Keratinocyte (primary cell): ENCODE measurements at regions not wholly inside any gene's neighbourhood (a gene's known extent, or its start where the extent isn't known, plus 50 kb on each side); places are given as distances from the start of the nearest gene placed in this dataset.

Source experiments
- DNase-seq: peaks from one replicate; pipeline ENCODE4 v3.0.0-alpha.2; 2011; ENCODE audit warnings: low read depth, missing footprints, low spot score
- FAIRE-seq: peaks from 2 replicates; lab custom pipeline; 2011; peaks lifted over from hg19 to GRCh38; lab: Jason Lieb, UNC
- H2AFZ ChIP-seq: 2 replicates; pipeline ENCODE4 v1.6.0; 2012; ENCODE audit warnings: low read length, control low read depth, inconsistent platforms; ENCODE audit not compliant: control insufficient read depth
- H3K27ac ChIP-seq: 2 replicates; pipeline ENCODE4 v1.5.1; 2011; ENCODE audit warnings: low read length; ENCODE audit not compliant: control insufficient read depth, insufficient read depth
- H3K27me3 ChIP-seq: 3 replicates; pipeline ENCODE4 v1.6.0; 2011; ENCODE audit warnings: low read length; ENCODE audit not compliant: control insufficient read depth, insufficient read depth; ENCODE audit errors: extremely low read depth
- H3K36me3 ChIP-seq, 2 experiments: 2 replicates in 1 of 2; 3 replicates in 1 of 2; pipeline ENCODE4 v1.5.1; 2011; ENCODE audit warnings: low read length in 2 of 2, mild to moderate bottlenecking in 1 of 2; ENCODE audit not compliant: control insufficient read depth in 2 of 2, insufficient read depth in 2 of 2; ENCODE audit errors: extremely low read depth in 1 of 2
- H3K4me1 ChIP-seq: 3 replicates; pipeline ENCODE4 v1.5.1; 2011; ENCODE audit warnings: low read length; ENCODE audit not compliant: control insufficient read depth, insufficient read depth; ENCODE audit errors: extremely low read depth
- H3K4me2 ChIP-seq: 3 replicates; pipeline ENCODE4 v1.6.0; 2011; ENCODE audit warnings: low read depth, low read length; ENCODE audit not compliant: control insufficient read depth, insufficient read depth; ENCODE audit errors: extremely low read depth
- H3K4me3 ChIP-seq, 3 experiments: fragments of 200-600 bp in 1 of 3; sonication (generic) in 1 of 3; 2 replicates in 2 of 3; 3 replicates in 1 of 3; pipeline ENCODE4 v1.5.1; 2011 to 2016; ENCODE audit warnings: low read length in 3 of 3, mild to moderate bottlenecking in 3 of 3, control low read depth in 2 of 3, inconsistent platforms in 1 of 3, low read depth in 1 of 3, mixed read lengths in 1 of 3, mixed run types in 1 of 3, moderate library complexity in 1 of 3; ENCODE audit not compliant: control insufficient read depth in 2 of 3, insufficient read depth in 2 of 3; ENCODE audit errors: extremely low read depth in 1 of 3
- H3K79me2 ChIP-seq: 2 replicates; pipeline ENCODE4 v1.6.0; 2012; ENCODE audit warnings: low read length; ENCODE audit not compliant: control insufficient read depth, insufficient read depth
- H3K9ac ChIP-seq: 3 replicates; pipeline ENCODE4 v1.6.0; 2011; ENCODE audit warnings: low read length; ENCODE audit not compliant: control insufficient read depth, insufficient read depth; ENCODE audit errors: extremely low read depth
- H3K9me1 ChIP-seq: 3 replicates; pipeline ENCODE4 v1.6.0; 2011; ENCODE audit warnings: low read length; ENCODE audit not compliant: control insufficient read depth, insufficient read depth; ENCODE audit errors: extremely low read depth
- H3K9me3 ChIP-seq: 2 replicates; pipeline ENCODE4 v1.5.1; 2012; ENCODE audit warnings: low read depth, low read length; ENCODE audit not compliant: control insufficient read depth
- H4K20me1 ChIP-seq: 3 replicates; pipeline ENCODE4 v1.6.0; 2011; ENCODE audit warnings: low read length; ENCODE audit not compliant: control insufficient read depth, insufficient read depth; ENCODE audit errors: extremely low read depth
- EZH2 ChIP-seq: IDR thresholded peaks from one replicate; pipeline ENCODE4 v1.6.1; 2012; ENCODE audit warnings: inconsistent platforms, mild to moderate bottlenecking, low read length, moderate library complexity
- dilution Hi-C: fragments of 300-500 bp; cut with MboI; formaldehyde crosslinking; loops from one replicate; pipeline ENCODE4 v1.7.0; 2020; ENCODE audit warnings: low sequenced_read_pairs; ENCODE audit not compliant: extremely low pct_ligation_motif_present
- TF ChIP-seq, protein P1 (sequence below), 3 experiments: IDR thresholded peaks in 1 of 3; conservative IDR thresholded peaks in 1 of 3; optimal IDR thresholded peaks in 1 of 3; 2 replicates in 2 of 3; 3 replicates in 1 of 3; pipeline versions ENCODE3 to v1.5.1; 2011; ENCODE audit warnings: low read length in 3 of 3, mild to moderate bottlenecking in 3 of 3, moderate library complexity in 2 of 3, control low read depth in 1 of 3, inconsistent platforms in 1 of 3; ENCODE audit not compliant: insufficient read depth in 2 of 3; ENCODE audit errors: extremely low read depth in 1 of 3

DNA sequence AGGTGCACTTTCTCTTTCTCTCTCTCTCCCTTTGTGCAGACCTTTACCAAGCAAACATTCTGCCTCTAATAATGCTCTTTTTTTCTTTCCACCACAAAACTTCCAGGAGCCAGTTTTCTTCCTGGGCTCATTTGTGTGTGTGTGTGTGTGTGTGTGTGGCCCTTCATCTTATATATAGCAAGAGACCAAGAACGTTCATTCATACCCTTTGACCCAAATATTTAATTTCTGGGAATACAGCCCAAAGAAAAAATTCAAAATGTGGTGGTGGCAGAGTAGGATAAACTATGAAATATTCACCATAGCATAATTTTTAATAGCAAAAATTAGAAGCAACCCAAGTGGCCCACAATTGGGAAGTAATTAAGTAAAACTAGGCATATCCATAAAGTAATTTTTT, 398.9 kb downstream of the IGSF11 start:
- Histone ChIP-seq H3K27ac (no peak overlapping the region), H3K4me2 (no peak overlapping the region), H3K9me3 (no peaks in the 10 kb centered on the region), H4K20me1 (no peaks in the 10 kb centered on the region), H3K9ac (no peak overlapping the region), H2AFZ (no peak overlapping the region), H3K27me3 (no peaks in the 10 kb centered on the region), H3K36me3 (no peaks in the 10 kb centered on the region), H3K79me2 (no peaks in the 10 kb centered on the region), H3K4me3 (no peak overlapping the region), H3K9me1 (no peaks in the 10 kb centered on the region), H3K4me1 (no peaks in the 10 kb centered on the region)
- no peak for TF ChIP-seq EZH2
- TF ChIP-seq, protein P1, sequence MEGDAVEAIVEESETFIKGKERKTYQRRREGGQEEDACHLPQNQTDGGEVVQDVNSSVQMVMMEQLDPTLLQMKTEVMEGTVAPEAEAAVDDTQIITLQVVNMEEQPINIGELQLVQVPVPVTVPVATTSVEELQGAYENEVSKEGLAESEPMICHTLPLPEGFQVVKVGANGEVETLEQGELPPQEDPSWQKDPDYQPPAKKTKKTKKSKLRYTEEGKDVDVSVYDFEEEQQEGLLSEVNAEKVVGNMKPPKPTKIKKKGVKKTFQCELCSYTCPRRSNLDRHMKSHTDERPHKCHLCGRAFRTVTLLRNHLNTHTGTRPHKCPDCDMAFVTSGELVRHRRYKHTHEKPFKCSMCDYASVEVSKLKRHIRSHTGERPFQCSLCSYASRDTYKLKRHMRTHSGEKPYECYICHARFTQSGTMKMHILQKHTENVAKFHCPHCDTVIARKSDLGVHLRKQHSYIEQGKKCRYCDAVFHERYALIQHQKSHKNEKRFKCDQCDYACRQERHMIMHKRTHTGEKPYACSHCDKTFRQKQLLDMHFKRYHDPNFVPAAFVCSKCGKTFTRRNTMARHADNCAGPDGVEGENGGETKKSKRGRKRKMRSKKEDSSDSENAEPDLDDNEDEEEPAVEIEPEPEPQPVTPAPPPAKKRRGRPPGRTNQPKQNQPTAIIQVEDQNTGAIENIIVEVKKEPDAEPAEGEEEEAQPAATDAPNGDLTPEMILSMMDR (optimal IDR thresholded peaks at IDR 0.05 in 1 of 3, IDR thresholded peaks at IDR 0.05 in 1 of 3, conservative IDR thresholded peaks at IDR 0.05 in 1 of 3; ENCODE audit: extremely low read depth in 1 of 3, insufficient read depth in 2 of 3, low read length in 3 of 3): no peak
- dilution Hi-C loops: no loop called here
- DNase-seq (no peak), FAIRE-seq (no peak)

GRCh38 chr3:118636841-118637240, 397.8 kb downstream of the IGSF11 start:
- Histone ChIP-seq H3K4me3 (no peak overlapping the region), H3K9me3 (no peaks in the 10 kb centered on the region), H3K79me2 (no peaks in the 10 kb centered on the region), H3K27me3 (no peaks in the 10 kb centered on the region), H3K4me2 (no peak overlapping the region), H3K9me1 (no peaks in the 10 kb centered on the region), H4K20me1 (no peaks in the 10 kb centered on the region), H2AFZ (no peak overlapping the region), H3K36me3 (no peaks in the 10 kb centered on the region), H3K9ac (no peak overlapping the region), H3K27ac (no peak overlapping the region), H3K4me1 (no peaks in the 10 kb centered on the region)
- DNase-seq: no peak
- TF ChIP-seq, protein P1 (optimal IDR thresholded peaks at IDR 0.05 in 1 of 3, IDR thresholded peaks at IDR 0.05 in 1 of 3, conservative IDR thresholded peaks at IDR 0.05 in 1 of 3; ENCODE audit: extremely low read depth in 1 of 3, insufficient read depth in 2 of 3, low read length in 3 of 3): peak in 2 of 3 experiments; percentile 41 to 47
- no peak for TF ChIP-seq EZH2
- dilution Hi-C loops: no loop called here
- FAIRE-seq: no peak
